NCI-H446 (cell line): ENCODE measurements at regions not wholly inside any gene's neighbourhood (a gene's known extent, or its start where the extent isn't known, plus 50 kb on each side); places are given as distances from the start of the nearest gene placed in this dataset.
"Not testable (repeated sequence)": the region's sequence is repeated elsewhere in the genome, so short reads cannot be mapped to it uniquely, and the experiment has no call there.

Experiments used
- DNase-seq, 2 experiments: peaks; one replicate each; lab custom pipeline; 2025; lab: John Stamatoyannopoulos, UW

DNA sequence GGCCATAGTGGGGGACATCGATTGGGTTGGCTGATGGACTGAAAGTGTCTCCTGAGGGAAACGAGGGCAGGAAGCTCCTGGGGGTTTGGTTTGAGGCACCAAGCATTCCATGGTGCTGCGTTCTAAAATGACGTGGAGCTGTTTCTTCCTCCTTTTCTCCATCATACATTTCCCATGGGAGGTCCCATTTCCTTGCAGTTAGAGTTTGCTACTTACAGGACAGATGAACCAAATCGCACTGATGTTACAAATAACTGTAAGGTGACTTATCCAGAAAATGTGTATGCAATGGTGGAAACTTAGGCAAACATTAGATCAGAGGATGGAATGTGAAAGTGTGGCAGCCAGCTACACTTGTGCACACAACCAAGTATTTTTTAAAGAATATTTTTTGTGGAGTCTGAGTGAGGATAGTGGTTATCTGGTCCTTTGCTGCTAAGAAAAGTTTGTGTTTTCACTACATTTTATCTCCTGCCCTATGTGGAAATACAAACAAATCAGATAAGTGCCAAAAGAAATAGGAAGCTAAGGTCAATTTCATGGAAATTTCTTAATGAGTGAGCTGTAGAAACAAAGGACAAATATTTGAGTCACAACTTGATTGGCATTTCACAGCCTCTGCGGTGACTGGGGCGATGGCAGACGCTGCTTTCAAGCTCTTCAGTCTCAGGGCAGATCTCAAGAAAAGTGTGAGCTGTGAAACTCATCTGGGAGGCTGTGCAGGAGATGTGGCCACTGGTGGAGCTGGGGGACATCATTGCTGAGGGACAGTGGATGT lies 256.2 kb downstream of the TSN start:
- no peak for DNase-seq

DNA sequence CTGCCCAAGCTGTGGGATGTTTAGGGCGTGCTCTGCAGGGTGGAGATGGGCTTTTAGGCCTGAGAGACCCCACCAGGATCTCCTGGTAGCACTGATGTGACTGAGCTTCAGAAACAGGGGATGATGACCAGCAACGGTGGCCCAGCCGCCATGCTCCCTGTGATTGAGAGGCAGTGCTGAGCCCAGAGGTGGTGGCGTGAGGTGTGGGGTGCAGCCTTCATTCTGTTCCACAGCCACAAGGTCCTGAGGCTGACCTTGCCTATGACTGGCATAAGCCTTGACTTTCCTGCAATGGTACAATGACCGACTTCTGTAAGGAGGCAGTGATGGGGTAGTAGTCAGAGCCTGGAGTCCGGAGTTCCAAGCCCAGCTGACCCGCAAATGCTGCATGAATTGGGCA lies 263.3 kb downstream of the TSN start:
- no peak for DNase-seq

DNA sequence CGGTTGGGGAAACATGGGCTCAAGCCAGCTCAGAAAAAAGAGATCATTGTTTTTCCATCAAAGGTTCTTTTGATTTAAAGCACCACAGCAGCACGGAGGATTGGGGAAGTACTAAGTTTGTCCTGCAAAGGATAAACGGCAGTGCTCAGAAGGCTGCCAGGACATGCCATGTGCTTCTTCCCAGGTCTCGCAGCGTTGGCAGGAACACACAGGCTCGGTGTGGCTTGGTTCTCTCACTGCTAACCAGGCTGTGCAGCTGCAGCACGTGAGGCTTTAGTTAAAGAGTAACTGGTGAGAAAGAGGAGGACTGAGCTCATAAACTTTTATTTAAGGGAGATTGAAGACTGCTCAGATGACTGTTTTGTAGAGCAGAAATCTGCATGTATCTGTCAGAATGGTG lies 264.3 kb downstream of the TSN start:
- DNase-seq, result peak in 1 of 2 experiments; percentile 44

DNA sequence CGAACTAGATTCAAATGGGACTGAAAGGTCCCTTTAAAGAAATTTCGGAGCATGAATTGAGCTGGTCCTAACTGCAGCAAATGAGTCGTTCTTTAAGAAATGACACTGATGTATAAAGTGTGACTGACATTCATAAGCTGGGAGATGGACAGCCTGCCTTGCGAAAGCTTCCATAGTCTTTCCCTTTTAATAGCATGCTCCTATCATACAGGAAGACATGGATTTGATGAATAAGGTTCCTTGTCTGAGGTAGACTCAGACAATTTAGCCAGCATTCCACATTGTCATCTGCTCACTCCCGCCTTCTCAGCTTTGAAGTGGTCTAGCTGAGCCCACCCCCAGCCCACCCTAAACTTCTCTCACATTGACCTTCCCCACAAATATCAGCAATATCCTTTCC lies 264.9 kb downstream of the TSN start:
- DNase-seq, result no peak

DNA sequence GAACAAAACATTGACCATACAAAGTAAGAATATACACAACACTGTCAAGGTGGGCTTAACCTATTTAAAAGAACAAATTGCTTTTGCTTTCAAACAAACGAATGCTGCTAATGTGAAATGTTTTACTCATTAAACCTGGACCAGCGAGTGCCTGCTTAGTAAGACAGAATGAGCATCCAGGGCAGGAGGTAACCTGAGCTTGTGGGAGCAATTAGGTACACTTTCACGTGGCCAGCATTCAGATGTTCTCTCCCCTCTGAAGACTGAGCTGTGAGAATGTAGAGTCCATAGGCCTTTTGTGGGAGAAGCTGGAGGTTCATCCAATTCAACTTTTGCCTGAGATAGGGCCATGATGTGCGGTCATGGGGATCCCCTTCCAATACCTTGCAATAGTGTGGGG lies 266.5 kb downstream of the TSN start:
- no peak for DNase-seq

DNA sequence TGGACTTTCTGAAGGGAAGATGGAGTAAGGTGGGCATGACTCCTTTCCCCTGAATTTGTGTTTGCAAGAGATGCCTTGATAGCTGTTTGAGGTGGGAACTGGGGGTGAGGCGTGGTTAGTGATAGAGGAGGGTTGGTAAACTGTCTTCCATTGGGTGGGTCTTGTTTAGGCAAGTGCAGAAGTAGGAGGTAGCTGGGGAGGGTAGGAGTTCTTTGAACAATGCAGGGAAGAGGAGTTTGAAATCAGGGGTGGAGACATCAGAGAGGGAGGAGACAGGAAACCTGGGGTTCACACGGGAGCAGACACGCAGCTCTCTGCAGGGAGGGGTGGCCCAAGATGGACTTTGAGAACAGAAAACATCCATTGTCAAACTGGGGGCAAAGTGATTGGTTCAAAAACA lies 267.1 kb downstream of the TSN start:
- no peak for DNase-seq

DNA sequence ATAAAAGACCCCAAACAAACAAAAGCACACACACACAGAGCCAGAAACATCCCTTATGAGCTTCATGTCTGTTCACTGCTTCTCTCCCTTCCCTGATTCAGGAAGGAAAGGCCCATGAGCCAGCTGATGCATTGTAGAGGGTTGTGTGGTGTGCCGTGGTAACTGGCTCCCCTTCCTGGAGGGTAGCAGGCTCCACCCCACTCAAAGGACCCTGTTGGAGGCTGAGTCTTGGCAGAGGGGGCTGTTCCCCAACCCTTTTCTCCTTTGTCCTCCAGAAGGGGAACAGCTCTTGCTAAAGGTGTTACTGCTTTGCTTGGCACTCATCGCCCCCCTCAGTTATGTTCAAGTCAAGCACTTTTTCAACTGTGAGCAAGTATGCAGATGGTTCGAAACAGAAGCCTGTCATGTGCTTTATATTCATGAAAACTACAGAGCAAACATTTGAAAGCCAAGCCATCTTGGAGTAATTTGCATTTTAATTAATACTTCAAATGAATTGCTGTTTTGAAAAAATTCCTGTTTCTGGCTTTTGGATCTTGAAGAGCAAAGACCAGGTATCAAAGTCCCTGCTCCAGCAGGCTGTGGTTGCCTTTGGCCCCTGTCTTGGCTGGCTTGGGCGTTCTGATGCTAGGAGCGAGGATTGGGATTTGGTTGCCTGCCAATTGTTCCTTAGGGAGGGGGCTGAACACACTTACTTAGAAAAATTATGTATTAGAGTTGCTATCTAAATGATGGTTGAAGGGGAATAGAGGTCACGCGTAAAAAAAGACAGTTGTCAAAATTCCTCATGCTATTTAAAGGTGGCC lies 267.8 kb downstream of the TSN start:
- DNase-seq, result peak; percentile 52 to 85

DNA sequence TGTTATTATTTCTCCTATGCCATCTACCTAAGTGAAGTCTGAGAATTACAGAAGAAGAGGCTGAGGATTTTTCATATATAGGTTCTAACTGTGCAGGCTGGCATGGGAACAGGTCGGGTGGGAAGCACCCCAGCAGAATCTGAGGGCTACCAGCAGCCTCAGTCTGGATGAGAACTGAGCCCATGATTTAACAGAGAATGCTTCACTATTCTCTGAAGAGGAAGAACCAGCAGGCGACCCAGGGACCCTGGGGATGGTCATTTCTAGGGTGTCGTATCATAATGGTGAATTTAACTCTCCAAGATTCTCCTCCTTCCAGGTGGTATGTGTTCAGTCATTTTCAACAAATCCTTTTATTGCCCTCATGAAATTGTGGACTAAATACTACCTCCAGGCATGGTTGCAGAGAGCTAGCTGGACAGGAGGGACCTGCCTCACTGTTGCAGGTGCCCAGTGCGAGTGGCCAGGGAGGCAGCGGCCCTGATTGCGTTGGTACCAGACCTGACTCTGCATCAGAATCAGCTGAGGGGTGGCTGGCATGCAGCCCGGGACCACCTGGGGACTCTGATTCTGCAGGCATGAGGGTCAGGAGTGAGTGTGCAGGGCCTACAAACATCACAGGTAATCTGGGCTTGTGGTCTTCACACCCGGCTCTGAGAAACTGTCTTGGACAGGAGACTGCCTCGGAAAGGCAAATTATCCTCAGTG lies 272.2 kb downstream of the TSN start:
- DNase-seq, result no peak

DNA sequence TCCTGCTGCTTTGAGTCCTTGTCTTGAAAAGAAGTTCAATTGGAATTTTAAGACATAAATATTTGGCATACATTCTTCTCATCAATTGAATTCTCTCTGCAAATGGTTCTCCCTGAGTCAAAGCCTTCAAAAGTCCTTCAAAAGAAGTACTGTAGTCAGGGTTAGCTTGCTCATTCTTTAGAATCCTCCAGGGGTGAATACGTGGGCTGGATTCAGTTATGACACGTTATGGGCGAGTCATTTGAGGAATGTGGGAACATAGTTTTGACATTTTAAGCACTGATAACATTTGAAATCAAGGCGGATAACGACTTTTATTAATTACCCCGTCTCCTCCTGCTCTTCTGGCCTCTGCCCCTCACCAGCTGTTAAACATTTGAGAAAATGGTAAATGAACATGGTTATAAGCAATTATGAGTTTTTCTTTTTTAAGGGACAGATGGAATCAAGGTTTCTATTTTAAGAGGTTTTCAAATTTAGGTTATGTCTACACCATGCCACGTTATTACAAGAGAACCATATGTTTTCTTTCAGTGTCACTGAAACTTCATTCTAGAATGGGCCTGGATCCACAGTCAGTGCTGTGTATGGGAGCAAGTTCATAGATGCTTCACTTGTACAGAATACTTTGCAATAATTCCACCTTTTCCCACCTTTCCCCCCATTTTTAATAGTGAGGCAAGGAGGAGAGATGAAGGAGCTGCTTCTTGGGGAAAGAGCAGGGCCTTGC lies 273.1 kb downstream of the TSN start:
- DNase-seq, result peak in 1 of 2 experiments; percentile 39

DNA sequence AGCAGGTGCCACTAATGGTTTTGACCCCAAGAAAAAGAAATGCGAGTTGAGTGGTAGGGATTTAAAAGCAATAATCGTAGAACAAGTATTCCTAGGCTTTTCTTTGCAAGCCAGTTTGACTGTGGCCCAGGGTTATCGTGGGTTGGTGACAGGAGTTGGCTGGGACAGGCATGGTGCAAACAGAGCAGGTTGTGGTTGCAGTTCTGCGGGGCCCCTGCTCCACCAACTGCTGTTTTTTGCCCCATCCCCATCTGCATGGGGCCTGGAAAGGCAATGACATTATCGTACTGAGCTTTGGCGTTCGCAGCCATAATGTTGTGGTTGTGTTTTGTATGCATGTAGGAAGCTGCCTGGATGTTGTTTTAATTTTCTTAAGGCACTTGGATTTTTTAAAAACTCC lies 274.0 kb downstream of the TSN start:
- DNase-seq, result no peak

DNA sequence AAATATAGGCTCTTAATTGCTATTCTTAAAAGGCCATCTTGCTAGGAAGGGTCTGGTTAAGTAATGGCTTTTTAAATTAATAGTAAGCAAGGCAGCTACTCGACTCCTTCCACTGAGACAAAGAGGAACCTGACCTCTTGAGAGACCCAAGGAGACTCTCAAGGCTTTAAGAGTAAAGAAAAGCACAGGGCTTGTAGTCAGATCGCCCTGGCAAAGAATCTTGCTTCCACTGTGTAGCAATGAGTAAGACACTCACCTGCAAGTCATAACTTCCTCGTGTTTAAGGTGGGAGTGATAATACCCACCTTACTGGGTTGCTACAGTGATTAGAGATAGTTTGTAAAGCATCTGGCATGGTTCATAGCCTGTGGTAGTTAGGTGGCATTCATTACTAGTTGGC lies 274.5 kb downstream of the TSN start:
- DNase-seq, result no peak

DNA sequence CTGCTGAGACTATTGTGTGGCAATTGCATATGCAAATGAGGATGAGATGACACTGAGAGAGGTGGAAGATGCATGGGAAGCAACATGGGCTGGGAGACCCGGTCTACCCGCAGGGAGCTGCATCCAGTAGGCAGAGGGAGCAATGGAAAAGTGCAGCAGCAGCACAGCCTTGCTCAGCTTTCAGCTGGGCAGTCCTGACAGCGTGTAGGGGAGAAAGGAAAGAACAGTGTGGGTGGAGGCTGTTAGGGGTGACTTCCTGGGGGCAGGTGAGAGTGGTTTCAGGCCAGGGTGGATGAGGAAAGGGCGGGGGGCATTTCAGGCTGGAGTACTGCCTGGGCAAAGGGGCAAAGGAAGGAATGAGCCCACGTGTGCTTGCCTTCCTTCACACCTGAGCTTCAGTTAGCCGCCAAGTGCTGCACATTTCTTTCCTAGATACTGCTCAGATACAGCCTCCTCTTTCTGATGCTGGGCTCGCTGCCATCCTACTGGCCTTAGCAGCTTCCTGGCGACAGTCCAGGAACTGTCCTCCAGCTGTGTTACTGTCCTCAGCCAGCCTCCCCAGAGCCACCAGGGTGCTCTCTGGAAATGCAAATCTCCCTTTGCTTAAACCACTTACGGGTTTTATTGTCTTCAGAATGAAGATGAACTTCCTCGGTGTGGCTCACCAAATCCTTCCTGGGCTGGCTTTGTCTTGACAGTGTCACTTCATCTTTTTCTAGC lies 276.3 kb downstream of the TSN start:
- DNase-seq, result peak in 1 of 2 experiments; percentile 29

DNA sequence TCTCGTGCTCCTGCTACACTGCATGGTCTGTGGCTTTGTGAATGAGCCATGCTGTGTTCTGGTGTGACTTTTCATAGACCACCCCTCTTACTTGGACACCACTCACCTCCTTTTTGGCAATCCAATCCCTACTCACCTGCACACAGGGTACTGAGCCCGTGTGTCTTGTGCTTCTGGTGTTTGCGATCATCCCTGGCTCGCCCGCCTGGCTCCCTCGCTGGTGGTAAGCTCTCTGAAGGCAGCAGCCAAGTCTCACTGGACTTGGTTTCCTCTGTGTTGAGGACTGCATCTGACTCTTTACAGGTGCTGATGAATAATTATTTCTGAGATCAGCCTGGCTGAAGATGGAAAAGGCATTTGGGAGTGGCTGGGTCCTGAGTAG lies 276.8 kb downstream of the TSN start:
- DNase-seq, result no peak

DNA sequence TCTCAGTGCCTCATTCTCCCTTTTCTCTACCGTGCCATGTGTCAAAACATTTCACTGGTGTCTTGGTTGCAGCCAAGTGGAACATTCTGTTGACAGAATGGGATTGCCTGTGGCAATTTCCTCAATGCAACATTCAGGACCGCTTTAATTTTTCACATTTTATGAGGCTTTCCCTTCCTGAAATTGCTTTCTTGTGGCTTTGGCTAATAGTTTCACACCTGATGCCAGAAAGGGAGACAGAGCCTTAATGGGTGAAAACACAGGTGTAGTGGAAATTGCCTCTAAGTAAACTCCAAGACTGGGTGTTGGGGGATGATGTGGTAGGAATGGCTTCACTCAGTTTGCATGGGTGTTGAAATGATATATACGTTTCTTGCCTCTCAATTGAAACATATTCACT lies 278.3 kb downstream of the TSN start:
- no peak for DNase-seq

DNA sequence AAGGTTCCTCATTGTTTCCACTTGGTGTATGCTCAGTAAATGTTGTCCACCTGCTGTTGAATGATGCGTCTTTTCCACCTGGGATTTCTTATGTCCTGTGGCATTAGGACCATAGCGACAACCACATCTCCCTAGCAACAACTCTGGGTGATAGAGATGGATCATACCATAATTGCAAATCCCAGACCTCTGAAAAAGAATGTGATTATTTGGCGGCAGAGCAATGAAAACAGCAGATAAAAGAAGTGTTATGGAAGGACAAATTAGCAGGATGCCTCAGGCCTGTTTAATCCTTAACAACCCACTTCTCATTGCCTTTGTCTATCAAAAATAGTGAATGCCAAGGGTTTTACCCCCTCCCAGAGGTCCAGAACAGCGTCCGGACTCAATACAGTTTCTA lies 278.9 kb downstream of the TSN start:
- DNase-seq, result no peak

DNA sequence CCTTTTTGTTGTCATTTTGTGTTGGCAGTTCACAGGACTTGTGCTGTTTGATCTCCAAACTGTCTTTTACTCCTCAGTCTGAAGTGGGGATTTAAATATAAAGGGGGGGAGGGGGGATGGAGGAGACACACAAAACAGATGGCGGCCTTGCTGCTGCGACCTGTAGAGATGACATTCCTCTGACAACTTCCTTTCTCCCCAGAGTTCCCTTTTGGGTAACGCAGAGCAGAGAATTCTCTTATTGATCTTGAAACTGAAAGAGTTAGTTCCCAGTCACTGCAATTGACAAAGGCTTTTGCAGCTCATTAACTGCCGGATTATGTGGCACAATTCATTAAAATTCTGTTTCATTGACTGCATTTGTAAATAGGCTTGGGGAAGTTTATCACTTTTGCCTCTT lies 279.3 kb downstream of the TSN start:
- no peak for DNase-seq

DNA sequence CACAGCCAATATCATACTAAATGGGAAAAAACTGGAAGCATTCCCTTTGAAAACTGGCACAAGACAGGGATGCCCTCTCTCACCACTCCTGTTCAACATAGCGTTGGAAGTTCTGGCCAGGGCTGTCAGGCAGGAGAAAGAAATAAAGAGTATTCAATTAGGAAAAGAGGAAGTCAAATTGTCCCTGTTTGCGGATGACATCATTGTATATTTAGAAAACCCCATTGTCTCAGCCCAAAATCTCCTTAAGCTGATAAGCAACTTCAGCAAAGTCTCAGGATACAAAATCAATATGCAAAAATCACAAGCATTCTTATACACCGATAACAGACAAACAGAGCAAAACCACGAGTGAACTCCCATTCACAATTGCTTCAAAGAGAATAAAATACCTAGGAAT lies 283.4 kb downstream of the TSN start:
- DNase-seq, result not testable (repeated sequence)

DNA sequence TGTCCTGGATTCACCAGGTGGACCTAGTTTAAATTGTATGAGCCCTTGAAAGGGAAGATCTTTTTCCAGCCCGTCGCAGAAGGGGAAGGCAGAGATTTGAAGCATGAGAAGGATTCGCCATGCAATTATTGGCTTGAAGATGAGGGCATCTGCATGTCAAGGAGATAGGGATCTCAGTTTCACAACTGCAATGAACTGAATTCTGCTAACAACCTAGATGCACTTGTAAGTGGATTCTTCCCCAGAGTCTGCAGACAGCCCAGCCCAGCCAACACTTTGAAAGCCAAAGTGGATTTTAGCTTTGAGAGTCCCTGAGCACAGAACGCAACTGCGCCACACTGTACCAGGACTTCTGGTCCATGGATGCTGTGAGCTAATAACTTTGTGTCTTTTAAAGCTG lies 286.0 kb downstream of the TSN start:
- DNase-seq, result no peak

DNA sequence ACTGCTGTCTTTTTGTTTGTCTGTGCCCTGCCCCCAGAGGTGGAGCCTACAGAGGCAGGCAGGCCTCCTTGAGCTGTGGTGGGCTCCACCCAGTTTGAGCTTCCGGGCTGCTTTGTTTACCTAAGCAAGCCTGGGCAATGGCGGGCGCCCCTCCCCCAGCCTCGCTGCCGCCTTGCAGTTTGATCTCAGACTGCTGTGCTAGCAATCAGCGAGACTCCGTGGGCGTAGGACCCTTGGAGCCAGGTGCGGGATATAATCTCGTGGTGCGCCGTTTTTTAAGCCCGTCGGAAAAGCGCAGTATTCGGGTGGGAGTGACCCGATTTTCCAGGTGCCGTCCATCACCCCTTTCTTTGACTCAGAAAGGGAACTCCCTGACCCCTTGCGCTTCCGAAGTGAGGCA lies 296.2 kb downstream of the TSN start:
- DNase-seq, result not testable (repeated sequence)

DNA sequence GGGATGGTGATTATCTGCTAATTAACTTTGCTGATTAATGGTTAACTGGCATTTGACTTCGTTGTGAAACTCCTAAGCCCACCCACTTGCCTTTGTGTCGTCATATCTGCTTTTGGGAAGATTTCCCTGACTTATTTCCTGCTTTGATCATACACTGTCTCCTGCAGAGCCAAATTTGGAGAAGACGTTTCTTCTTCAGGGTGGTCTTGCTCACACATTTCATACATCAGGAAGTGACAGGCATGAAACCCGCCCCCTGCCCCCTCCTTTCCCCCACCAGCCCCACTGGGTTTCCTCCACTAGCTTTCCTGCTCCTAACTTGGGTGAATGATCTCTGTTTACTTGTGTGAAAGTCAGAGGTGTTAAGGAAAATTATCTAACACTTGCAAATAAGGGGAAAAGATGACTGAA lies 300.1 kb downstream of the TSN start:
- DNase-seq, result no peak

DNA sequence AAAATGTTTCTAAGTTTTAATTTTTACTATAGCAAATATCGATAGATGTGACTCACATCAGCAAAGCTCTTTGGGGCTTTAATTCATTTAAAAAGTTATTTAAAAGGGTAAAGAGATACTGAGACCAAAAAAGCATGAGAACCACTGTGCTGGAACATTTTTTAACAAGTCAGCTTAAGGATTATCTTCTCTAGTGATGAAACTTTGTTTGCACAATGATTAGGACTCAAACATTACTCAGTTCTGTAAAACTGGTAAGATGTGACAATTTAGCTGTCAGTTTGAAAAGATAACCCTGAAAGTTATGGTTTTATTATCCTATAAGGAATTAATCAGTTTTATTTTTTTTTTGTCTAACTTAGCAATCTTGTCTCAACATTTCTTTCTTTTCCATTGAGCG lies 301.4 kb downstream of the TSN start:
- no peak for DNase-seq

DNA sequence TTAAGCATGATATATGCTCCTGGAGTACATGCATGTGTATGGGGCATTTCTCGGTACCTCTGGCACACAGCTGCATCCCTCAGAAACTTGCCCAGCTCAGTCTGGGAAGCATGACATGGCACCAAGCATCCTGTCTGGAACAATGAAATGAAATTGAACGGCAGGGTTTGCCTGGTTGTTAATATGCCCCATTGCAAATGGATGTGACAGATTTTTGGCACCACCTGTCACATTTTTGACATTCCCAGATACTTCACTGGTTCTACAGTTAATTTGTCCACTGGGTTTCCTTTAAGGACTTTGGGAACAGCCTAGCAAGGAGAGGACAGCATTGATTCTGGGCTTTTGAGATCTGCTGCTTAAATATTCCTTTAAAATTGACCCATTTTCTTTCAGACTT lies 305.8 kb downstream of the TSN start:
- peak in 1 of 2 experiments; percentile 70 for DNase-seq
